HEK293 (cell line): ENCODE measurements at regions not wholly inside any gene's neighbourhood (a gene's known extent, or its start where the extent isn't known, plus 50 kb on each side); places are given as distances from the start of the nearest gene placed in this dataset.

ENCODE experiments used
- CTCF ChIA-PET: fragments of 350-600 bp; formaldehyde crosslinking; extraction: SDS; loops from one replicate; lab custom pipeline; 2021; ENCODE audit warnings: antibody characterized with exemption; lab: Yijun Ruan, JAX
- POLR2A ChIA-PET: fragments of 300-600 bp; formaldehyde crosslinking; extraction: SDS; loops from one replicate; lab custom pipeline; 2020; ENCODE audit warnings: antibody characterized with exemption, inconsistent platforms; lab: Yijun Ruan, JAX
- H3K27ac ChIP-seq: fragments of 200-500 bp; sonication (Bioruptor generic); 2 replicates; pipeline ENCODE4 v1.5.1; 2014; ENCODE audit warnings: low read depth, low read length, control low read depth, inconsistent platforms; ENCODE audit errors: extremely low read depth
- H3K36me3 ChIP-seq, 2 experiments: fragments of 200-500 bp in 1 of 2; sonication (Bioruptor generic) in 1 of 2; 1 replicate in 1 of 2; 2 replicates in 1 of 2; pipeline ENCODE4 v1.5.1; 2014 to 2017; ENCODE audit warnings: inconsistent platforms in 2 of 2, low read length in 2 of 2; ENCODE audit not compliant: control insufficient read depth in 2 of 2, insufficient read depth in 1 of 2
- H3K4me1 ChIP-seq: fragments of 200-500 bp; sonication (Bioruptor generic); 2 replicates; pipeline ENCODE4 v1.5.1; 2014; ENCODE audit warnings: mild to moderate bottlenecking, low read length, inconsistent platforms; ENCODE audit not compliant: control insufficient read depth, insufficient read depth
- H3K4me3 ChIP-seq: 2 replicates; pipeline ENCODE4 v1.5.1; 2011; ENCODE audit warnings: low read depth, mild to moderate bottlenecking, control low read depth, low read length, moderate library complexity
- H3K9me3 ChIP-seq: fragments of 200-500 bp; sonication (Bioruptor generic); 2 replicates; pipeline ENCODE4 v1.5.1; 2014; ENCODE audit warnings: low read depth, low read length, inconsistent platforms; ENCODE audit not compliant: control insufficient read depth, insufficient read depth
- BCL11A ChIP-seq: fragments of 450-650 bp; formaldehyde crosslinking; IDR thresholded peaks from 2 replicates; pipeline ENCODE4 v1.5.1; 2016; ENCODE audit warnings: low read depth, missing biosample characterization, missing genetic modification characterization
- BCL11B ChIP-seq: fragments of 450-650 bp; formaldehyde crosslinking; IDR thresholded peaks from 2 replicates; pipeline ENCODE4 v1.5.1; 2016; ENCODE audit warnings: low read depth, missing biosample characterization, missing genetic modification characterization
- KLF8 ChIP-seq: fragments of 450-650 bp; formaldehyde crosslinking; IDR thresholded peaks from 2 replicates; pipeline ENCODE4 v1.5.1; 2016; ENCODE audit warnings: missing biosample characterization, missing genetic modification characterization
- PRDM1 ChIP-seq: fragments of 450-650 bp; formaldehyde crosslinking; IDR thresholded peaks from 2 replicates; pipeline ENCODE4; 2016; ENCODE audit warnings: missing biosample characterization, missing genetic modification characterization
- ZBTB21 ChIP-seq: fragments of 450-650 bp; formaldehyde crosslinking; IDR thresholded peaks from 2 replicates; pipeline ENCODE4 v1.5.1; 2017; ENCODE audit warnings: missing biosample characterization, missing genetic modification characterization
- ZEB2 ChIP-seq: fragments of 450-650 bp; formaldehyde crosslinking; IDR thresholded peaks from 2 replicates; pipeline ENCODE4 v1.5.1; 2016; ENCODE audit warnings: missing biosample characterization, missing genetic modification characterization
- ZFP41 ChIP-seq: fragments of 450-650 bp; formaldehyde crosslinking; IDR thresholded peaks from 2 replicates; pipeline ENCODE4 v1.5.1; 2016; ENCODE audit warnings: missing biosample characterization, missing genetic modification characterization, borderline replicate concordance
- ZFP69B ChIP-seq: fragments of 450-650 bp; formaldehyde crosslinking; IDR thresholded peaks from 2 replicates; pipeline ENCODE4 v1.5.1; 2016; ENCODE audit warnings: missing biosample characterization, missing genetic modification characterization
- ZNF121 ChIP-seq: fragments of 450-650 bp; formaldehyde crosslinking; IDR thresholded peaks from 2 replicates; pipeline ENCODE4 v1.5.1; 2016; ENCODE audit warnings: missing biosample characterization, missing genetic modification characterization
- ZNF132 ChIP-seq: fragments of 450-650 bp; formaldehyde crosslinking; IDR thresholded peaks from 2 replicates; pipeline ENCODE4 v1.5.1; 2017; ENCODE audit warnings: missing biosample characterization, missing genetic modification characterization, borderline replicate concordance
- ZNF184 ChIP-seq: fragments of 450-650 bp; IDR thresholded peaks from 2 replicates; pipeline ENCODE4 v1.5.1; 2018; ENCODE audit warnings: missing biosample characterization, mild to moderate bottlenecking, missing genetic modification characterization
- ZNF223 ChIP-seq: fragments of 450-650 bp; formaldehyde crosslinking; IDR thresholded peaks from 2 replicates; pipeline ENCODE4 v1.5.1; 2016; ENCODE audit warnings: missing biosample characterization, missing genetic modification characterization
- ZNF266 ChIP-seq: fragments of 450-650 bp; formaldehyde crosslinking; IDR thresholded peaks from 2 replicates; pipeline ENCODE4 v1.5.1; 2016; ENCODE audit warnings: missing biosample characterization, missing genetic modification characterization, low read depth
- ZNF302 ChIP-seq: fragments of 450-650 bp; formaldehyde crosslinking; IDR thresholded peaks from 2 replicates; pipeline ENCODE4 v1.5.1; 2016; ENCODE audit warnings: missing biosample characterization, missing genetic modification characterization, low read depth
- ZNF324 ChIP-seq: fragments of 450-650 bp; formaldehyde crosslinking; IDR thresholded peaks from 2 replicates; pipeline ENCODE4 v1.5.1; 2016; ENCODE audit warnings: missing biosample characterization, missing genetic modification characterization
- ZNF548 ChIP-seq: fragments of 450-650 bp; formaldehyde crosslinking; IDR thresholded peaks from 2 replicates; pipeline ENCODE4 v1.5.1; 2016; ENCODE audit warnings: missing biosample characterization, missing genetic modification characterization
- ZNF792 ChIP-seq: fragments of 450-650 bp; formaldehyde crosslinking; IDR thresholded peaks from 2 replicates; pipeline ENCODE4 v1.5.1; 2016; ENCODE audit warnings: missing biosample characterization, missing genetic modification characterization
- ZXDB ChIP-seq: fragments of 450-650 bp; formaldehyde crosslinking; IDR thresholded peaks from 2 replicates; pipeline ENCODE4 v1.5.1; 2016; ENCODE audit warnings: missing biosample characterization, missing genetic modification characterization
- TF ChIP-seq, protein P1 (sequence below): fragments of 450-650 bp; formaldehyde crosslinking; IDR thresholded peaks from 2 replicates; pipeline ENCODE4; 2016; ENCODE audit warnings: missing biosample characterization, missing genetic modification characterization
- TF ChIP-seq, protein P2 (sequence below): fragments of 450-650 bp; formaldehyde crosslinking; IDR thresholded peaks from 2 replicates; pipeline ENCODE4 v1.5.1; 2016; ENCODE audit warnings: missing biosample characterization, missing genetic modification characterization, low read depth
- TF ChIP-seq, protein P3 (sequence below): fragments of 450-650 bp; formaldehyde crosslinking; IDR thresholded peaks from 2 replicates; pipeline ENCODE4 v1.5.1; 2016; ENCODE audit warnings: missing biosample characterization, missing genetic modification characterization

DNA sequence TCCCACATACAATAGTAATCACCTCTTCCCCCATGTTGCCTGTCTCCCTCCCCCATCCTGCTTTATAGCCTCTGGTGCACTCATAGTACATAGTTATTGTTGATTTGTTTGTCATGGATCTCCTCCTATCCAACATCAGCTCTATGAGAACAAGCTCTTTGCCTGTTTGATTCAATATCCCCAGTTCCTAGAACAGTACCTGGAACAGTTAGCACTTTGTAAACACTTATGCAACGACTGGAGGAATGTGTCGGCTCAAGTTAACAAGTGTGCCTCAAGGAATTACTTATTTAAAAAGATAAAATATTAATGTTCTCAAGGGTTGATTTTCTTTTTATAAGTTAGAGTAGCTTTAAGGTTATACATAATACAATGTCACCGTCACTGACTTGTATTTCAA is 271.6 kb upstream of the KAZN start:
- ChIA-PET POLR2A (no interaction called here), CTCF (interaction anchor here (0.8 kb wide), 1 partner anchor 978 kb away, joined by 3 read pairs; no protein-coding TSS in a partner anchor)
- no peak for TF ChIP-seq ZNF121 (tag by site-specific recombination)
- TF ChIP-seq ZNF184 (tag by site-specific recombination): no peak
- TF ChIP-seq, protein P1, sequence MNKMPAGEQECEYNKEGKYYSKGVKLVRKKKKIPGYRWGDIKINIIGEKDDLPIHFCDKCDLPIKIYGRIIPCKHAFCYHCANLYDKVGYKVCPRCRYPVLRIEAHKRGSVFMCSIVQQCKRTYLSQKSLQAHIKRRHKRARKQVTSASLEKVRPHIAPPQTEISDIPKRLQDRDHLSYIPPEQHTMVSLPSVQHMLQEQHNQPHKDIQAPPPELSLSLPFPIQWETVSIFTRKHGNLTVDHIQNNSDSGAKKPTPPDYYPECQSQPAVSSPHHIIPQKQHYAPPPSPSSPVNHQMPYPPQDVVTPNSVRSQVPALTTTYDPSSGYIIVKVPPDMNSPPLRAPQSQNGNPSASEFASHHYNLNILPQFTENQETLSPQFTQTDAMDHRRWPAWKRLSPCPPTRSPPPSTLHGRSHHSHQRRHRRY (tag by site-specific recombination): no peak
- no peak for TF ChIP-seq BCL11A
- TF ChIP-seq ZNF132 (tag by site-specific recombination): no peak
- TF ChIP-seq ZEB2 (tag by site-specific recombination): no peak
- TF ChIP-seq, protein P2, sequence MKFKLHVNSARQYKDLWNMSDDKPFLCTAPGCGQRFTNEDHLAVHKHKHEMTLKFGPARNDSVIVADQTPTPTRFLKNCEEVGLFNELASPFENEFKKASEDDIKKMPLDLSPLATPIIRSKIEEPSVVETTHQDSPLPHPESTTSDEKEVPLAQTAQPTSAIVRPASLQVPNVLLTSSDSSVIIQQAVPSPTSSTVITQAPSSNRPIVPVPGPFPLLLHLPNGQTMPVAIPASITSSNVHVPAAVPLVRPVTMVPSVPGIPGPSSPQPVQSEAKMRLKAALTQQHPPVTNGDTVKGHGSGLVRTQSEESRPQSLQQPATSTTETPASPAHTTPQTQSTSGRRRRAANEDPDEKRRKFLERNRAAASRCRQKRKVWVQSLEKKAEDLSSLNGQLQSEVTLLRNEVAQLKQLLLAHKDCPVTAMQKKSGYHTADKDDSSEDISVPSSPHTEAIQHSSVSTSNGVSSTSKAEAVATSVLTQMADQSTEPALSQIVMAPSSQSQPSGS: no peak
- no peak for TF ChIP-seq BCL11B
- no peak for TF ChIP-seq KLF8 (tag by site-specific recombination)
- no peak for TF ChIP-seq ZNF324
- TF ChIP-seq PRDM1 (tag by site-specific recombination): no peak
- Histone ChIP-seq H3K36me3 (no peaks in the 10 kb centered on the region), H3K4me1 (no peaks in the 10 kb centered on the region), H3K9me3 (no peaks in the 10 kb centered on the region), H3K27ac (no peak overlapping the region), H3K4me3 (no peak overlapping the region)

DNA sequence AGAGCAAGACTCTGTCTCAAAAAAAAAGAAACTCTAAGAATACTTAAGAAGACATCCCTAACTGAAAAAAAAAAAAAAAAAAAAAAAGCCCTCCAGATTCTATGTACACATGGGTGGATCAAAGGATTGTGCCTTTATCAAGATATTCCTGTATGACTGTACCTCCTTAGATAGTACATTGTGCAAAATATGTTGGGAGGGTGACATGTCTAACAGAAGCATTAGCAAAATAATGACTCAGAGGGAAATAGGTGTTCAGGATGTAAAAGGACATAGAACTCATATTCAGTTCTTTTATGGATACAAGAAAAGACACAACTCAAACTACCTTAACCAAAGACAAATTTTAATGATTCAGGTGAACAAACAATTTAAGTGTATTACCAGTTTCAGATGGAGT is 269.8 kb upstream of the KAZN start:
- Histone ChIP-seq H3K27ac (no peak overlapping the region), H3K4me3 (no peak overlapping the region), H3K4me1 (no peaks in the 10 kb centered on the region), H3K36me3 (no peaks in the 10 kb centered on the region), H3K9me3 (no peaks in the 10 kb centered on the region)
- CTCF ChIA-PET: no interaction called here
- POLR2A ChIA-PET: no interaction called here
- TF ChIP-seq ZFP41 (tag by site-specific recombination): no peak

DNA sequence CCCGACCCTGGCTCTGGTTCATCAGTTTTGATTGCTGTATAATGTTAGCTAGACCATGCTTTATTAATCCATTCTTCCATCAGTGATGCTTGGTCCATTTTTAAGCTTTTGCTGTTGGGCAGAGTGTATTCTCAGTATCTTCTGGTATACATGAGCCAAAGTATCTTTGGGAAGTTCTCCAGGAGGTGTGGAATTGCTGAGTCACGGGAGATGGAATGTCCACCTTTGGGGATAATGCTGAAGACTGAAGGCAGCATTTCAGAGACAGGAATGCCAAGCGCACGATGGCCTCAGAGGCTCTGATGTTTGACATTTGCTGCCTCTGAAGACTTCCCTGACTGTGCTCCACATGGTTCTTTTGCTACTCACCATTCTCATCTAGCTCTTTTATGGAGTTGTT is 266.3 kb upstream of the KAZN start:
- no peaks in the 10 kb centered on the region for H3K4me1 ChIP-seq
- no peak overlapping the region for H3K27ac ChIP-seq
- H3K9me3 ChIP-seq: no peaks in the 10 kb centered on the region
- ChIA-PET CTCF (no interaction called here), POLR2A (no interaction called here)
- no peak for TF ChIP-seq ZFP69B (tag by site-specific recombination)
- no peak for TF ChIP-seq ZNF223 (tag by site-specific recombination)
- TF ChIP-seq ZNF792: no peak
- no peak for TF ChIP-seq ZXDB
- no peak for TF ChIP-seq ZNF302 (tag by site-specific recombination)
- no peak for TF ChIP-seq ZBTB21 (tag by site-specific recombination)
- no peak for TF ChIP-seq ZNF548 (tag by site-specific recombination)
- no peak for TF ChIP-seq ZNF266
- TF ChIP-seq, protein P3, sequence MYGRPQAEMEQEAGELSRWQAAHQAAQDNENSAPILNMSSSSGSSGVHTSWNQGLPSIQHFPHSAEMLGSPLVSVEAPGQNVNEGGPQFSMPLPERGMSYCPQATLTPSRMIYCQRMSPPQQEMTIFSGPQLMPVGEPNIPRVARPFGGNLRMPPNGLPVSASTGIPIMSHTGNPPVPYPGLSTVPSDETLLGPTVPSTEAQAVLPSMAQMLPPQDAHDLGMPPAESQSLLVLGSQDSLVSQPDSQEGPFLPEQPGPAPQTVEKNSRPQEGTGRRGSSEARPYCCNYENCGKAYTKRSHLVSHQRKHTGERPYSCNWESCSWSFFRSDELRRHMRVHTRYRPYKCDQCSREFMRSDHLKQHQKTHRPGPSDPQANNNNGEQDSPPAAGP: no peak
- H3K4me3 ChIP-seq: no peak overlapping the region
- H3K36me3 ChIP-seq: no peaks in the 10 kb centered on the region
